Uterus (tissue), 3 donors: ENCODE measurements at regions not wholly inside any gene's neighbourhood (a gene's known extent, or its start where the extent isn't known, plus 50 kb on each side); places are given as distances from the start of the nearest gene placed in this dataset.

Source experiments
- DNase-seq, 2 donors: peaks; one replicate each; pipeline ENCODE4 v3.0.0-alpha.2; 2019 to 2020
- H3K27ac ChIP-seq, 2 donors: fragments of 200-600 bp; sonication (generic); 1 replicate in 1 of 2; 2 replicates in 1 of 2; pipeline ENCODE4 v1.5.1; 2016 to 2018
- H3K27me3 ChIP-seq, 2 donors: fragments of 200-600 bp; sonication (generic); one replicate each; pipeline ENCODE4 v1.5.1; 2018 to 2019; ENCODE audit warnings: control low read depth in 1 of 2
- H3K36me3 ChIP-seq, 2 donors: fragments of 200-600 bp; sonication (generic); one replicate each; pipeline ENCODE4 v1.5.1; 2019; ENCODE audit warnings: control low read depth in 1 of 2
- H3K4me1 ChIP-seq, 2 donors: fragments of 200-600 bp; sonication (generic); one replicate each; pipeline ENCODE4 v1.5.1; 2018 to 2019; ENCODE audit warnings: control low read depth in 1 of 2
- H3K4me3 ChIP-seq, 2 donors: fragments of 200-600 bp; sonication (generic); 1 replicate in 1 of 2; 2 replicates in 1 of 2; pipeline ENCODE4 v1.5.1; 2018 to 2019; ENCODE audit warnings: mild to moderate bottlenecking in 1 of 2
- H3K9me3 ChIP-seq, 2 donors: fragments of 200-600 bp; sonication (generic); one replicate each; pipeline ENCODE4 v1.5.1; 2019; ENCODE audit warnings: control low read depth in 1 of 2
- CTCF ChIP-seq, 4 experiments: fragments of 200-600 bp in 2 of 4; fragments of 450-650 bp in 2 of 4; sonication (generic) in 2 of 4; IDR thresholded peaks; one replicate each; pipeline ENCODE4 v1.5.1; 2016 to 2019; ENCODE audit warnings: antibody characterized with exemption in 4 of 4, mild to moderate bottlenecking in 2 of 4, moderate library complexity in 1 of 4
- POLR2A ChIP-seq, 2 donors: fragments of 450-650 bp; IDR thresholded peaks; one replicate each; pipeline ENCODE4 v1.6.1; 2016; ENCODE audit warnings: antibody characterized with exemption in 2 of 2, mild to moderate bottlenecking in 1 of 2, moderate library complexity in 1 of 2
- intact Hi-C: fragments of 100-400 bp; cut with DNase I; formaldehyde crosslinking; loops from one replicate; pipeline ENCODE4 v1.15.1; 2023; ENCODE audit warnings: low total_unique reads
- donor health status: DM: yes; HTN: yes; CAD: no.

GRCh38 chr5:149441986-149442385, 62.9 kb upstream of the IL17B start:
- H3K27me3 ChIP-seq, result no peaks in the 10 kb centered on the region
- H3K9me3 ChIP-seq, result no peaks in the 10 kb centered on the region
- DNase-seq, result no peak
- no peaks in the 10 kb centered on the region for H3K36me3 ChIP-seq
- H3K4me1 ChIP-seq, result peaks cover 0 to 3% of the 10 kb centered on the region in 2 donors
- H3K27ac ChIP-seq, result peak overlapping the region; percentile 78 to 93
- no peak overlapping the region for H3K4me3 ChIP-seq
- intact Hi-C loops, result loop anchor here (5.0 kb wide), 1 partner anchor 110 kb away; the partner anchor contains the start of gene CSNK1A1
- TF ChIP-seq CTCF (IDR thresholded peaks at IDR 0.05) (no peak), POLR2A (IDR thresholded peaks at IDR 0.05) (no peak)

GRCh38 chr5:149441194-149441753, 62.2 kb upstream of the IL17B start:
- no peaks in the 10 kb centered on the region for H3K9me3 ChIP-seq
- intact Hi-C loops, result loop anchor here (5.0 kb wide), 1 partner anchor 111 kb away; the partner anchor contains the start of gene CSNK1A1
- no peak for DNase-seq
- H3K36me3 ChIP-seq, result no peaks in the 10 kb centered on the region
- TF ChIP-seq POLR2A (IDR thresholded peaks at IDR 0.05) (no peak), CTCF (IDR thresholded peaks at IDR 0.05) (no peak)
- peaks cover 0 to 3% of the 10 kb centered on the region in 2 donors for H3K4me1 ChIP-seq
- no peak overlapping the region for H3K4me3 ChIP-seq
- no peak overlapping the region for H3K27ac ChIP-seq
- H3K27me3 ChIP-seq, result no peaks in the 10 kb centered on the region

GRCh38 chr5:149439899-149440542, 60.9 kb upstream of the IL17B start:
- no peak overlapping the region for H3K4me3 ChIP-seq
- no peaks in the 10 kb centered on the region for H3K27me3 ChIP-seq
- H3K4me1 ChIP-seq, result peaks cover 0 to 3% of the 10 kb centered on the region in 2 donors
- peak overlapping the region in 1 of 2 donors; percentile 8 for H3K27ac ChIP-seq
- no peaks in the 10 kb centered on the region for H3K9me3 ChIP-seq
- TF ChIP-seq POLR2A (IDR thresholded peaks at IDR 0.05) (no peak), CTCF (IDR thresholded peaks at IDR 0.05) (peak; percentile 2 to 37 (median 22))
- peak in 1 of 2 donors; percentile 52 for DNase-seq
- intact Hi-C loops, result loop anchor here (5.0 kb wide), 1 partner anchor 112 kb away; the partner anchor contains the start of gene CSNK1A1
- H3K36me3 ChIP-seq, result no peaks in the 10 kb centered on the region

GRCh38 chr5:149438711-149439132, 59.6 kb upstream of the IL17B start:
- Histone ChIP-seq H3K9me3 (no peaks in the 10 kb centered on the region), H3K27me3 (no peaks in the 10 kb centered on the region), H3K4me3 (no peak overlapping the region), H3K36me3 (no peaks in the 10 kb centered on the region), H3K4me1 (peaks cover 0 to 3% of the 10 kb centered on the region in 2 donors), H3K27ac (no peak overlapping the region)
- intact Hi-C loops, result no loop called here
- TF ChIP-seq CTCF (IDR thresholded peaks at IDR 0.05) (no peak), POLR2A (IDR thresholded peaks at IDR 0.05) (no peak)
- no peak for DNase-seq

GRCh38 chr5:149438281-149438680, 59.2 kb upstream of the IL17B start:
- no peak for TF ChIP-seq POLR2A (IDR thresholded peaks at IDR 0.05)
- no peak for TF ChIP-seq CTCF (IDR thresholded peaks at IDR 0.05)
- intact Hi-C loops, result no loop called here
- no peaks in the 10 kb centered on the region for H3K9me3 ChIP-seq
- DNase-seq, result no peak
- no peaks in the 10 kb centered on the region for H3K36me3 ChIP-seq
- no peak overlapping the region for H3K27ac ChIP-seq
- H3K4me3 ChIP-seq, result no peak overlapping the region
- H3K4me1 ChIP-seq, result peaks cover 0 to 3% of the 10 kb centered on the region in 2 donors
- H3K27me3 ChIP-seq, result no peaks in the 10 kb centered on the region
